ENCODE measurements at regions not wholly inside any gene's neighbourhood (a gene's known extent, or its start where the extent isn't known, plus 50 kb on each side); places are given as distances from the start of the nearest gene placed in this dataset.

DNA sequence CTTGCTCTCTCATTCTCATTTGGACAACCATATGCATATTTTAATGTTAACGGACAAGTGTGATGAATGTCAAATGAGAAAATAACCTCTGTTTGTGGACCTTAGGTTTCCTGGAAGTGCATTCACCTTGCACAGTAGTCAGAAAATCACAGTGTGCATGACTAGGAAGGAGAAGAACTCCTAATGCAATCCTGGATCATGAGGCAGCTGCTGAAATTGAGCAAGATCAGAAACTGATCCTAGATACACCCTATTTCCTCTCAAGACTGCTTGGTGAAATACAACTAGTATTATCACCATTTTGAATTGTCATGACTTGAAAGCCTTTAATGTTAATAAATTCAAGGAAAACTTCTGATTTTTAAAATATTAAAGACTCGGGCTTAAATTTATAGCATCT is 1148.9 kb downstream of the STIM2 start:
- H3K9me2 ChIP-seq (ENCODE audit: insufficient read depth), result no peaks in the 10 kb centered on the region
- DNase-seq, result no peak
- H3K4me3 ChIP-seq, result no peak overlapping the region
- no peak overlapping the region for H2AFZ ChIP-seq
- CTCF ChIA-PET, result no interaction called here
- POLR2A ChIA-PET (ENCODE audit: unreplicated experiment), result no interaction called here
- BruUV-seq (replicated peaks), result no TSS peak
- H3K27me3 ChIP-seq (ENCODE audit: insufficient read depth, low read depth), result no peaks in the 10 kb centered on the region
- no peak overlapping the region for H3K4me2 ChIP-seq
- no peaks in the 10 kb centered on the region for H3F3A ChIP-seq (ENCODE audit: insufficient read depth, low read depth)
- no peak overlapping the region for H3K27ac ChIP-seq
- no peaks in the 10 kb centered on the region for H4K20me1 ChIP-seq (ENCODE audit: insufficient read depth)
- no peaks in the 10 kb centered on the region for H3K79me2 ChIP-seq (ENCODE audit: low read depth)
- no peak for TF ChIP-seq EZH2 (IDR thresholded peaks at IDR 0.05; ENCODE audit: low read depth)
- TF ChIP-seq, protein P1, sequence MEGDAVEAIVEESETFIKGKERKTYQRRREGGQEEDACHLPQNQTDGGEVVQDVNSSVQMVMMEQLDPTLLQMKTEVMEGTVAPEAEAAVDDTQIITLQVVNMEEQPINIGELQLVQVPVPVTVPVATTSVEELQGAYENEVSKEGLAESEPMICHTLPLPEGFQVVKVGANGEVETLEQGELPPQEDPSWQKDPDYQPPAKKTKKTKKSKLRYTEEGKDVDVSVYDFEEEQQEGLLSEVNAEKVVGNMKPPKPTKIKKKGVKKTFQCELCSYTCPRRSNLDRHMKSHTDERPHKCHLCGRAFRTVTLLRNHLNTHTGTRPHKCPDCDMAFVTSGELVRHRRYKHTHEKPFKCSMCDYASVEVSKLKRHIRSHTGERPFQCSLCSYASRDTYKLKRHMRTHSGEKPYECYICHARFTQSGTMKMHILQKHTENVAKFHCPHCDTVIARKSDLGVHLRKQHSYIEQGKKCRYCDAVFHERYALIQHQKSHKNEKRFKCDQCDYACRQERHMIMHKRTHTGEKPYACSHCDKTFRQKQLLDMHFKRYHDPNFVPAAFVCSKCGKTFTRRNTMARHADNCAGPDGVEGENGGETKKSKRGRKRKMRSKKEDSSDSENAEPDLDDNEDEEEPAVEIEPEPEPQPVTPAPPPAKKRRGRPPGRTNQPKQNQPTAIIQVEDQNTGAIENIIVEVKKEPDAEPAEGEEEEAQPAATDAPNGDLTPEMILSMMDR (conservative IDR thresholded peaks at IDR 0.05), result no peak
- no peaks in the 10 kb centered on the region for H3K36me3 ChIP-seq (ENCODE audit: low read depth)
- intact Hi-C loops (cut with micrococcal nuclease; ENCODE audit: unreplicated experiment), result no loop called here
- H3K4me1 ChIP-seq (replicated peaks; ENCODE audit: insufficient read depth), result no peaks in the 10 kb centered on the region
- no peaks in the 10 kb centered on the region for H3K9me3 ChIP-seq (ENCODE audit: insufficient read depth, low read depth)

DNA sequence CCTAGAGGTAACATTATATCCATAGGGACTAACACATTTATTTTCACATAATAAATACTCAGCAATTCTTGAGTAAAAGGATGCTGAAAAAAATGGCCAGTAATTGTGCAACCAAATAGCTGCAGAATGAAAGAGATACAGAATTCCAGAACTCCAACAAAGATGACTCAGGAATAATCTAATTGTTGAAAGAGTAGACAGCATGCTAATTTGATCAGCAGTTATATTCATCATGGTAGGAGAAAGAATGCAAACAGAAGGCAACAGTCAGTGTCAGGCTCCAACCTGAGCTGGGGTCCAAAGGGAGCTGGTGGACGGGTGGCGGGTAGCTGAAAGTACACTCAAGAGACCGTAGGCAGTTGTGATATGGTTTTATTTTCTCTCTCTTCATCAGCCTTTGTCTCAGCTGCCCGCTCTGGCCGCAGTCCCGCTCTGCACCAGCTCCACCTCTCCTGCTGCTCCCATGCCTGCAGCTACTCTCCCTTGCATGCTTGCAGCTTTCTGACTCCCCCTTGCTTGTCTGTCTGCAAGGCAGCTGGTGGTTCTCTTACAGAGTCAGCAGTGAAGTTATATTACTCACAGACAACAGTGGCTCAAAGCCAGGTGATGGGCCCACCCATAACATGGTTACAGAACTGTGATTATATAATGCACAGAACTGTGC is 1150.1 kb downstream of the STIM2 start:
- Histone ChIP-seq H3K27me3 (ENCODE audit: insufficient read depth, low read depth) (no peaks in the 10 kb centered on the region), H2AFZ (no peak overlapping the region), H4K20me1 (ENCODE audit: insufficient read depth) (no peaks in the 10 kb centered on the region), H3K36me3 (ENCODE audit: low read depth) (no peaks in the 10 kb centered on the region), H3K4me2 (no peak overlapping the region), H3K9me2 (ENCODE audit: insufficient read depth) (no peaks in the 10 kb centered on the region), H3K27ac (no peak overlapping the region), H3K4me3 (no peak overlapping the region), H3K9me3 (ENCODE audit: insufficient read depth, low read depth) (no peaks in the 10 kb centered on the region), H3K79me2 (ENCODE audit: low read depth) (no peaks in the 10 kb centered on the region), H3F3A (ENCODE audit: insufficient read depth, low read depth) (no peaks in the 10 kb centered on the region), H3K4me1 (replicated peaks; ENCODE audit: insufficient read depth) (no peaks in the 10 kb centered on the region)
- no peak for TF ChIP-seq EZH2 (IDR thresholded peaks at IDR 0.05; ENCODE audit: low read depth)
- TF ChIP-seq, protein P1 (conservative IDR thresholded peaks at IDR 0.05), result no peak
- no TSS peak for BruUV-seq (replicated peaks)
- no peak for DNase-seq
- intact Hi-C loops (cut with micrococcal nuclease; ENCODE audit: unreplicated experiment), result no loop called here
- POLR2A ChIA-PET (ENCODE audit: unreplicated experiment), result no interaction called here
- CTCF ChIA-PET, result no interaction called here

DNA sequence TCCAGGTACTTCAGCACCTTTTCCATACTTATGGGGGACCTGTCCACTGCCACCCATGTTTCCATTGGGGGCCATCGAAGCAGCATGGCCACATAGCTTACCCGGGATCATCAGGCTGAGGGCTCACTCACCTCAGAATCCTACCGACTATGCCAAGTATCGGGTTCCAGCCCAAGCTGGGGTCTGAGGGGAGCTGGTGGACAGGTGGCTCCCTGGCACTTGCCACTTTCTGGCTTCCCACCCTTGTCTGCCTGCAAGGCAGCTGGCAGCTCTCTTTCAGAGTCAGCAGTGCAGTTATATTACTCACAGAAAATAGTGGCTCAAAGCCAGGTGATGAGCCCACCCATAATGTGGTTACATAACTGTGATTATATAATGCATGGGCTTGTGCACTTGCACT is 1153.8 kb downstream of the STIM2 start:
- Histone ChIP-seq H3K79me2 (ENCODE audit: low read depth) (no peaks in the 10 kb centered on the region), H3K36me3 (ENCODE audit: low read depth) (no peaks in the 10 kb centered on the region), H3K27me3 (ENCODE audit: insufficient read depth, low read depth) (no peaks in the 10 kb centered on the region), H3F3A (ENCODE audit: insufficient read depth, low read depth) (no peaks in the 10 kb centered on the region), H4K20me1 (ENCODE audit: insufficient read depth) (no peaks in the 10 kb centered on the region), H3K9me2 (ENCODE audit: insufficient read depth) (no peaks in the 10 kb centered on the region), H2AFZ (no peak overlapping the region), H3K4me3 (no peak overlapping the region), H3K27ac (no peak overlapping the region), H3K4me1 (replicated peaks; ENCODE audit: insufficient read depth) (no peaks in the 10 kb centered on the region), H3K9me3 (ENCODE audit: insufficient read depth, low read depth) (no peaks in the 10 kb centered on the region), H3K4me2 (no peak overlapping the region)
- ChIA-PET POLR2A (ENCODE audit: unreplicated experiment) (no interaction called here), CTCF (no interaction called here)
- intact Hi-C loops (cut with micrococcal nuclease; ENCODE audit: unreplicated experiment), result no loop called here
- BruUV-seq (replicated peaks), result no TSS peak
- no peak for DNase-seq
- TF ChIP-seq EZH2 (IDR thresholded peaks at IDR 0.05; ENCODE audit: low read depth), result no peak
- TF ChIP-seq, protein P1 (conservative IDR thresholded peaks at IDR 0.05), result no peak
